Liver (tissue), 8 donors: ENCODE measurements at regions not wholly inside any gene's neighbourhood (a gene's known extent, or its start where the extent isn't known, plus 50 kb on each side); places are given as distances from the start of the nearest gene placed in this dataset.
"Not testable (repeated sequence)": the region's sequence is repeated elsewhere in the genome, so short reads cannot be mapped to it uniquely, and the experiment has no call there.

Experiments
- DNase-seq: peaks from one replicate; pipeline ENCODE4 v3.0.0-alpha.2; 2017; ENCODE audit warnings: low spot score
- H3K27ac ChIP-seq, 2 donors: one replicate each; pipeline ENCODE4 v1.7.0; 2013; ENCODE audit warnings: inconsistent platforms in 2 of 2, low read length in 2 of 2, control low read depth in 1 of 2, low read depth in 1 of 2, mild to moderate bottlenecking in 1 of 2
- H3K27me3 ChIP-seq, 4 donors: one replicate each; pipeline versions ENCODE4 v1.6.1 to v1.7.0; 2013; ENCODE audit warnings: low read length in 3 of 4, inconsistent platforms in 1 of 4, mild to moderate bottlenecking in 1 of 4, moderate library complexity in 1 of 4; ENCODE audit not compliant: control insufficient read depth in 4 of 4, insufficient read depth in 4 of 4
- H3K36me3 ChIP-seq, 4 donors: one replicate each; pipeline versions ENCODE4 v1.6.1 to v1.7.0; 2013; ENCODE audit warnings: low read length in 3 of 4, mild to moderate bottlenecking in 3 of 4, low read depth in 1 of 4, moderate library complexity in 1 of 4; ENCODE audit not compliant: control insufficient read depth in 4 of 4, insufficient read depth in 3 of 4
- H3K4me1 ChIP-seq, 4 donors: one replicate each; pipeline versions ENCODE4 v1.6.1 to v1.7.0; 2013; ENCODE audit warnings: low read length in 3 of 4, mild to moderate bottlenecking in 3 of 4, moderate library complexity in 1 of 4; ENCODE audit not compliant: control insufficient read depth in 4 of 4, insufficient read depth in 4 of 4
- H3K4me3 ChIP-seq, 3 donors: one replicate each; pipeline versions ENCODE4 v1.6.1 to v1.7.0; 2013; ENCODE audit warnings: low read length in 3 of 3, control low read depth in 1 of 3, low read depth in 1 of 3, mild to moderate bottlenecking in 1 of 3
- H3K9ac ChIP-seq, 2 donors: one replicate each; pipeline ENCODE4 v1.7.0; 2013; ENCODE audit warnings: low read length in 2 of 2, mild to moderate bottlenecking in 2 of 2, moderate library complexity in 2 of 2, control low read depth in 1 of 2, low read depth in 1 of 2
- H3K9me3 ChIP-seq, 4 donors: one replicate each; pipeline versions ENCODE4 v1.6.1 to v1.7.0; 2013; ENCODE audit warnings: low read length in 3 of 4; ENCODE audit not compliant: control insufficient read depth in 4 of 4
- ATF3 ChIP-seq: IDR thresholded peaks from 2 replicates; pipeline ENCODE4 v1.6.1; 2016; ENCODE audit warnings: antibody characterized with exemption
- CTCF ChIP-seq: fragments of 150-350 bp; IDR thresholded peaks from 2 replicates; pipeline ENCODE4 v1.5.1; 2017; ENCODE audit warnings: improper control_type of control experiment, low read depth, low read length; ENCODE audit not compliant: missing input control
- EGR1 ChIP-seq, 2 donors: IDR thresholded peaks; 2 replicates each; pipeline ENCODE4 v1.6.1; 2016 to 2018; ENCODE audit warnings: antibody characterized with exemption in 2 of 2, low read depth in 2 of 2
- FOXA1 ChIP-seq: IDR thresholded peaks from 2 replicates; pipeline ENCODE4 v1.6.1; 2016; ENCODE audit warnings: antibody characterized with exemption
- FOXA2 ChIP-seq: IDR thresholded peaks from 2 replicates; pipeline ENCODE4 v1.6.1; 2016; ENCODE audit warnings: antibody characterized with exemption
- GABPA ChIP-seq, 2 donors: IDR thresholded peaks in 1 of 2; conservative IDR thresholded peaks in 1 of 2; 2 replicates each; pipeline ENCODE4 v1.6.1; 2016; ENCODE audit warnings: antibody characterized with exemption in 2 of 2, mild to moderate bottlenecking in 1 of 2, moderate library complexity in 1 of 2
- HNF4A ChIP-seq, 2 donors: conservative IDR thresholded peaks; 2 replicates each; pipeline ENCODE4 v1.6.1; 2016; ENCODE audit warnings: antibody characterized with exemption in 2 of 2, mild to moderate bottlenecking in 2 of 2
- HNF4G ChIP-seq: IDR thresholded peaks from 2 replicates; pipeline ENCODE4 v1.6.1; 2016; ENCODE audit warnings: antibody characterized with exemption
- JUND ChIP-seq, 2 donors: IDR thresholded peaks; 2 replicates each; pipeline ENCODE4 v1.6.1; 2016; ENCODE audit warnings: antibody characterized with exemption in 2 of 2
- MAX ChIP-seq: IDR thresholded peaks from 2 replicates; pipeline ENCODE4 v1.6.1; 2016; ENCODE audit warnings: antibody characterized with exemption
- NR2F2 ChIP-seq: IDR thresholded peaks from 2 replicates; pipeline ENCODE4 v1.6.1; 2016; ENCODE audit warnings: antibody characterized with exemption
- RAD21 ChIP-seq, 2 donors: IDR thresholded peaks; 2 replicates each; pipeline ENCODE4 v1.6.1; 2016; ENCODE audit warnings: antibody characterized with exemption in 2 of 2, mild to moderate bottlenecking in 2 of 2
- REST ChIP-seq: IDR thresholded peaks from 2 replicates; pipeline ENCODE4 v1.6.1; 2016; ENCODE audit warnings: antibody characterized with exemption, mild to moderate bottlenecking
- RXRA ChIP-seq, 2 donors: IDR thresholded peaks; 2 replicates each; pipeline ENCODE4 v1.6.1; 2017 to 2018; ENCODE audit warnings: antibody characterized with exemption in 2 of 2, mild to moderate bottlenecking in 1 of 2
- SP1 ChIP-seq: IDR thresholded peaks from 2 replicates; pipeline ENCODE4 v1.6.1; 2018; ENCODE audit warnings: antibody characterized with exemption, mild to moderate bottlenecking
- TAF1 ChIP-seq: conservative IDR thresholded peaks from 2 replicates; pipeline ENCODE4 v1.6.1; 2016; ENCODE audit warnings: antibody characterized with exemption, mild to moderate bottlenecking
- YY1 ChIP-seq: IDR thresholded peaks from 2 replicates; pipeline ENCODE4 v1.6.1; 2016; ENCODE audit warnings: antibody characterized with exemption, mild to moderate bottlenecking
- ZBTB33 ChIP-seq: IDR thresholded peaks from 2 replicates; pipeline ENCODE4 v1.6.1; 2016; ENCODE audit warnings: antibody characterized with exemption
- WGBS: extraction: QIAGEN DNeasy Blood & Tissue Kit; methylation state at CpG from one replicate; pipeline ENCODE4 v1.1.7; 2013; 5-methylcytosine and 5-hydroxymethylcytosine counted together
- donor health status: healthy.
- donor health status: healthy.
- donor health status: healthy.
- donor health status: healthy.
- donor health status: healthy.

- Histone ChIP-seq H3K36me3 (no peaks in the 10 kb centered on the region), H3K27ac (no peak overlapping the region), H3K9ac (no peak overlapping the region), H3K4me3 (no peak overlapping the region), H3K27me3 (no peaks in the 10 kb centered on the region), H3K4me1 (peaks cover 10 to 23% (median 22%) of the 10 kb centered on the region in 4 donors), H3K9me3 (peaks cover 0 to 5% (median 2%) of the 10 kb centered on the region in 4 donors)
- no peak for DNase-seq
- TF ChIP-seq RAD21 (IDR thresholded peaks at IDR 0.05) (no peak), HNF4A (conservative IDR thresholded peaks at IDR 0.05) (no peak), RXRA (IDR thresholded peaks at IDR 0.05) (no peak), FOXA2 (no peak), GABPA (IDR thresholded peaks at IDR 0.05 in 1 of 2, conservative IDR thresholded peaks at IDR 0.05 in 1 of 2) (no peak), SP1 (no peak), ATF3 (no peak)
- WGBS, result 68% methylated on average over 4 of the region's 4 CpGs
Observed at GRCh38 chr13:49855930-49856329, 63.4 kb upstream of the KPNA3 start.

- Histone ChIP-seq H3K36me3 (no peaks in the 10 kb centered on the region), H3K27ac (no peak overlapping the region), H3K9ac (no peak overlapping the region), H3K9me3 (peaks cover 0 to 5% (median 2%) of the 10 kb centered on the region in 4 donors), H3K4me3 (no peak overlapping the region), H3K4me1 (peaks cover 0 to 13% (median 12%) of the 10 kb centered on the region in 4 donors), H3K27me3 (no peaks in the 10 kb centered on the region)
- TF ChIP-seq HNF4A (conservative IDR thresholded peaks at IDR 0.05) (no peak), RAD21 (IDR thresholded peaks at IDR 0.05) (no peak), MAX (no peak), TAF1 (no peak), SP1 (no peak), FOXA1 (no peak), ATF3 (no peak), EGR1 (IDR thresholded peaks at IDR 0.05; ENCODE audit: low read depth in 2 of 2) (no peak), HNF4G (no peak), ZBTB33 (no peak), FOXA2 (no peak), JUND (IDR thresholded peaks at IDR 0.05) (no peak), NR2F2 (no peak), YY1 (no peak), CTCF (no peak), REST (no peak), GABPA (IDR thresholded peaks at IDR 0.05 in 1 of 2, conservative IDR thresholded peaks at IDR 0.05 in 1 of 2) (no peak), RXRA (IDR thresholded peaks at IDR 0.05) (no peak)
- 95% methylated on average over 1 of the region's 1 CpG for WGBS
- no peak for DNase-seq
Observed at GRCh38 chr13:49853535-49853934, 61.1 kb upstream of the KPNA3 start.

GRCh38 chr13:49852460-49852859 is 60.0 kb upstream of the KPNA3 start:
- DNase-seq, result not testable (repeated sequence)
- WGBS, result 88% methylated on average over 4 of the region's 4 CpGs

More at GRCh38 chr13:49852460-49852859, 60.0 kb upstream of the KPNA3 start:
- not testable (repeated sequence) for H3K27ac ChIP-seq, H3K4me3 ChIP-seq, H3K9ac ChIP-seq, H3K4me1 ChIP-seq, H3K36me3 ChIP-seq, H3K27me3 ChIP-seq, H3K9me3 ChIP-seq
